IMR-90 (cell line): ENCODE measurements at regions not wholly inside any gene's neighbourhood (a gene's known extent, or its start where the extent isn't known, plus 50 kb on each side); places are given as distances from the start of the nearest gene placed in this dataset.

Experiments used
- ATAC-seq: fragments of 200-7000 bp; cut with Tn5 transposase; 2 replicates; pipeline ENCODE4 v1.9.1; 2020; ENCODE audit warnings: low read depth, mild to moderate bottlenecking, moderate library complexity
- BruUV-seq: library from RNA; stranded (reverse); fragments of 400-500 nt; replicated peaks from 2 replicates; lab custom pipeline; 2021; lab: Mats Ljungman, UMichigan
- CTCF ChIA-PET: fragments of 300-600 bp; formaldehyde crosslinking; extraction: SDS; loops from one replicate; lab custom pipeline; 2021; ENCODE audit warnings: antibody characterized with exemption; lab: Yijun Ruan, JAX
- POLR2A ChIA-PET: fragments of 300-600 bp; sonication (Branson Sonifier 250); formaldehyde crosslinking; loops from one replicate; lab custom pipeline; 2022; ENCODE audit warnings: antibody characterized with exemption; ENCODE audit not compliant: unreplicated experiment; lab: Charles Lee
- DNase-seq: peaks from one replicate; pipeline ENCODE4 v3.0.0; 2013
- H2AFZ ChIP-seq: replicated peaks from 2 replicates; pipeline ENCODE3; 2013; ENCODE audit warnings: low read length, mild to moderate bottlenecking; ENCODE audit not compliant: poor library complexity
- H2AK5ac ChIP-seq: 2 replicates; pipeline ENCODE4 v1.6.1; 2013; ENCODE audit warnings: low read depth, low read length, inconsistent platforms
- H2AK9ac ChIP-seq: replicated peaks from 2 replicates; pipeline ENCODE3; 2013; ENCODE audit warnings: mild to moderate bottlenecking, low read depth, low read length, moderate library complexity; ENCODE audit not compliant: poor library complexity
- H2BK120ac ChIP-seq: 2 replicates; pipeline ENCODE4 v1.6.1; 2013; ENCODE audit warnings: low read depth, low read length, inconsistent platforms
- H2BK15ac ChIP-seq: 3 replicates; pipeline ENCODE4 v1.6.1; 2013; ENCODE audit warnings: low read depth, low read length, inconsistent platforms
- H2BK20ac ChIP-seq: 2 replicates; pipeline ENCODE4 v1.6.1; 2013; ENCODE audit warnings: low read depth, mild to moderate bottlenecking, inconsistent platforms, low read length, moderate library complexity
- H2BK5ac ChIP-seq: 2 replicates; pipeline ENCODE4 v1.6.1; 2013; ENCODE audit warnings: mild to moderate bottlenecking, low read depth, low read length, inconsistent platforms; ENCODE audit not compliant: poor library complexity, severe bottlenecking
- H3K14ac ChIP-seq: replicated peaks from 2 replicates; pipeline ENCODE4 v1.6.1; 2013; ENCODE audit warnings: low read depth, low read length, inconsistent platforms
- H3K18ac ChIP-seq: 2 replicates; pipeline ENCODE4 v1.6.1; 2013; ENCODE audit warnings: low read depth, low read length, control low read depth
- H3K23ac ChIP-seq: 2 replicates; pipeline ENCODE4 v1.6.1; 2013; ENCODE audit warnings: low read depth, low read length, inconsistent platforms
- H3K27ac ChIP-seq: 2 replicates; pipeline ENCODE4 v1.5.1; 2013; ENCODE audit warnings: mild to moderate bottlenecking, control low read depth, low read length; ENCODE audit not compliant: insufficient read depth
- H3K27me3 ChIP-seq: 2 replicates; pipeline ENCODE4 v1.6.1; 2013; ENCODE audit warnings: low read length; ENCODE audit not compliant: control insufficient read depth, insufficient read depth
- H3K36me3 ChIP-seq: 2 replicates; pipeline ENCODE4 v1.6.1; 2013; ENCODE audit warnings: low read length, mixed read lengths; ENCODE audit not compliant: control insufficient read depth, insufficient read depth
- H3K4ac ChIP-seq: 2 replicates; pipeline ENCODE4 v1.6.1; 2013; ENCODE audit warnings: low read depth, low read length, inconsistent platforms
- H3K4me1 ChIP-seq: 2 replicates; pipeline ENCODE4 v1.6.1; 2013; ENCODE audit warnings: low read length, mixed read lengths; ENCODE audit not compliant: control insufficient read depth, insufficient read depth
- H3K4me2 ChIP-seq: 2 replicates; pipeline ENCODE4 v1.6.1; 2013; ENCODE audit warnings: low read depth, mild to moderate bottlenecking, control low read depth, low read length, moderate library complexity
- H3K4me3 ChIP-seq: 2 replicates; pipeline ENCODE4 v1.5.1; 2013; ENCODE audit warnings: low read depth, mild to moderate bottlenecking, control low read depth, low read length, moderate library complexity; ENCODE audit not compliant: insufficient read depth
- H3K56ac ChIP-seq: 2 replicates; pipeline ENCODE4 v1.6.1; 2013; ENCODE audit warnings: low read length, inconsistent platforms; ENCODE audit not compliant: insufficient read depth; ENCODE audit errors: extremely low read depth
- H3K79me1 ChIP-seq, 2 experiments: 2 replicates each; pipeline ENCODE4 v1.6.1; 2013; ENCODE audit warnings: low read length in 2 of 2, inconsistent platforms in 1 of 2, low read depth in 1 of 2
- H3K9ac ChIP-seq: 2 replicates; pipeline ENCODE4 v1.6.1; 2013; ENCODE audit warnings: low read depth, low read length, control low read depth
- H3K9me1 ChIP-seq: 2 replicates; pipeline ENCODE4 v1.6.1; 2013; ENCODE audit warnings: low read length, inconsistent platforms; ENCODE audit not compliant: insufficient read depth
- H3K9me3 ChIP-seq: 2 replicates; pipeline ENCODE4 v1.6.1; 2013; ENCODE audit warnings: low read length; ENCODE audit not compliant: control insufficient read depth, insufficient read depth
- H4K20me1 ChIP-seq: 2 replicates; pipeline ENCODE4 v1.6.1; 2013; ENCODE audit warnings: low read length, inconsistent platforms; ENCODE audit not compliant: insufficient read depth
- H4K5ac ChIP-seq: 2 replicates; pipeline ENCODE4 v1.6.1; 2013; ENCODE audit warnings: mild to moderate bottlenecking, low read depth, low read length, control low read depth
- H4K8ac ChIP-seq, 2 experiments: 2 replicates each; pipeline ENCODE4 v1.6.1; 2013; ENCODE audit warnings: low read depth in 2 of 2, low read length in 2 of 2, control low read depth in 1 of 2, inconsistent platforms in 1 of 2
- H4K91ac ChIP-seq: 2 replicates; pipeline ENCODE4 v1.6.1; 2013; ENCODE audit warnings: low read depth, low read length, inconsistent platforms; ENCODE audit not compliant: insufficient read depth
- BHLHE40 ChIP-seq: fragments of 150-350 bp; IDR thresholded peaks from 2 replicates; pipeline ENCODE4 v1.6.1; 2016; ENCODE audit warnings: mild to moderate bottlenecking, low read depth, low read length
- CEBPB ChIP-seq: IDR thresholded peaks from 2 replicates; pipeline ENCODE4 v1.6.1; 2012; ENCODE audit warnings: low read depth, low read length, improper control_type of control experiment
- CHD1 ChIP-seq: IDR thresholded peaks from 2 replicates; pipeline ENCODE4 v1.6.1; 2012; ENCODE audit warnings: low read depth, low read length, improper control_type of control experiment
- FOS ChIP-seq: fragments of 150-350 bp; IDR thresholded peaks from 2 replicates; pipeline ENCODE4 v1.6.1; 2016; ENCODE audit warnings: low read depth, low read length
- MAFK ChIP-seq: IDR thresholded peaks from 2 replicates; pipeline ENCODE4 v1.6.1; 2012; ENCODE audit warnings: low read depth, low read length, improper control_type of control experiment
- MAZ ChIP-seq: IDR thresholded peaks from 2 replicates; pipeline ENCODE4 v1.6.1; 2012; ENCODE audit warnings: low read depth, mild to moderate bottlenecking, low read length, improper control_type of control experiment, moderate library complexity, borderline replicate concordance
- MXI1 ChIP-seq: IDR thresholded peaks from 2 replicates; pipeline ENCODE4 v1.6.1; 2012; ENCODE audit warnings: low read depth, mild to moderate bottlenecking, low read length, moderate library complexity, borderline replicate concordance
- NFE2L2 ChIP-seq: fragments of 150-350 bp; IDR thresholded peaks from 2 replicates; pipeline ENCODE4 v1.6.1; 2016; ENCODE audit warnings: low read depth, mild to moderate bottlenecking, low read length
- POLR2A ChIP-seq: IDR thresholded peaks from 2 replicates; pipeline ENCODE4 v1.6.1; 2012; ENCODE audit warnings: mild to moderate bottlenecking, low read depth, low read length
- RAD21 ChIP-seq: IDR thresholded peaks from 2 replicates; pipeline ENCODE4 v1.6.1; 2012; ENCODE audit warnings: low read length, improper control_type of control experiment
- RFX5 ChIP-seq: IDR thresholded peaks from 2 replicates; pipeline ENCODE4 v1.8.0; 2012; ENCODE audit warnings: low read depth, mild to moderate bottlenecking, low read length, moderate library complexity
- USF2 ChIP-seq: fragments of 150-350 bp; IDR thresholded peaks from 2 replicates; pipeline ENCODE4 v1.6.1; 2017; ENCODE audit warnings: mild to moderate bottlenecking, antibody characterized with exemption, low read length, low read depth
- WGBS, 2 experiments: methylation state at CpG; one replicate each; pipeline versions ENCODE4 v1.1.5 to v1.1.7; 2013; ENCODE audit warnings: missing lambda C conversion rate in 2 of 2; ENCODE audit not compliant: insufficient read length in 1 of 2; ENCODE audit errors: extremely low coverage in 2 of 2; 5-methylcytosine and 5-hydroxymethylcytosine counted together
- dilution Hi-C: fragments of 300-500 bp; cut with HindIII; formaldehyde crosslinking; loops from one replicate; pipeline ENCODE4 v1.14.3; 2018; ENCODE audit warnings: low sequenced_read_pairs; ENCODE audit not compliant: unreplicated experiment
- in situ Hi-C: fragments of 300-500 bp; cut with MboI; formaldehyde crosslinking; loops from 3 replicates; pipeline ENCODE4 v1.14.3; 2019; ENCODE audit warnings: low sequenced_read_pairs, inconsistent platforms, mixed read lengths
- intact Hi-C: fragments of 100-400 bp; cut with micrococcal nuclease; formaldehyde crosslinking; loops from 2 replicates; pipeline ENCODE4 v1.10.0; 2022
- TF ChIP-seq, protein P1 (sequence below): conservative IDR thresholded peaks from 2 replicates; pipeline ENCODE4 v1.5.1; 2012; ENCODE audit warnings: mild to moderate bottlenecking, low read depth, low read length, improper control_type of control experiment
- TF ChIP-seq, protein P2 (sequence below): fragments of 150-350 bp; IDR thresholded peaks from 2 replicates; pipeline ENCODE4 v1.6.1; 2016; ENCODE audit warnings: low read depth, mild to moderate bottlenecking, low read length, moderate library complexity, borderline replicate concordance

GRCh38 chr2:107681936-107682335 is 144.8 kb upstream of the RGPD4 start:
- no CpG with 5 or more reads among the region's 8 CpGs for whole genome bisulfite sequencing, 2 experiments
- in situ Hi-C loops: no loop called here
- H2AK5ac ChIP-seq: no peak overlapping the region

More at GRCh38 chr2:107681936-107682335, 144.8 kb upstream of the RGPD4 start:
- H3K27ac ChIP-seq: no peak overlapping the region
- no peak overlapping the region for H3K23ac ChIP-seq
- H2BK5ac ChIP-seq: no peak overlapping the region
- intact Hi-C loops: no loop called here
- no peak overlapping the region for H3K4me2 ChIP-seq
- ChIA-PET CTCF (no interaction called here), POLR2A (no interaction called here)
- H4K20me1 ChIP-seq: no peaks in the 10 kb centered on the region
- H3K56ac ChIP-seq: no peak overlapping the region
- no peak overlapping the region for H3K4ac ChIP-seq
- BruUV-seq: no TSS peak
- no peaks in the 10 kb centered on the region; the same call in 1 of the 2 replicates for H3K9me3 ChIP-seq
- no peak for TF ChIP-seq RAD21
- no peak for TF ChIP-seq NFE2L2
- no peak for TF ChIP-seq MAFK
- no peak for TF ChIP-seq POLR2A
- TF ChIP-seq RFX5: no peak
- TF ChIP-seq MXI1: no peak
- no peak for TF ChIP-seq CHD1
- no peak for TF ChIP-seq CEBPB
- TF ChIP-seq MAZ: no peak
- no peak for TF ChIP-seq BHLHE40
- no peak for TF ChIP-seq FOS
- no peak for TF ChIP-seq USF2
- TF ChIP-seq, protein P1, sequence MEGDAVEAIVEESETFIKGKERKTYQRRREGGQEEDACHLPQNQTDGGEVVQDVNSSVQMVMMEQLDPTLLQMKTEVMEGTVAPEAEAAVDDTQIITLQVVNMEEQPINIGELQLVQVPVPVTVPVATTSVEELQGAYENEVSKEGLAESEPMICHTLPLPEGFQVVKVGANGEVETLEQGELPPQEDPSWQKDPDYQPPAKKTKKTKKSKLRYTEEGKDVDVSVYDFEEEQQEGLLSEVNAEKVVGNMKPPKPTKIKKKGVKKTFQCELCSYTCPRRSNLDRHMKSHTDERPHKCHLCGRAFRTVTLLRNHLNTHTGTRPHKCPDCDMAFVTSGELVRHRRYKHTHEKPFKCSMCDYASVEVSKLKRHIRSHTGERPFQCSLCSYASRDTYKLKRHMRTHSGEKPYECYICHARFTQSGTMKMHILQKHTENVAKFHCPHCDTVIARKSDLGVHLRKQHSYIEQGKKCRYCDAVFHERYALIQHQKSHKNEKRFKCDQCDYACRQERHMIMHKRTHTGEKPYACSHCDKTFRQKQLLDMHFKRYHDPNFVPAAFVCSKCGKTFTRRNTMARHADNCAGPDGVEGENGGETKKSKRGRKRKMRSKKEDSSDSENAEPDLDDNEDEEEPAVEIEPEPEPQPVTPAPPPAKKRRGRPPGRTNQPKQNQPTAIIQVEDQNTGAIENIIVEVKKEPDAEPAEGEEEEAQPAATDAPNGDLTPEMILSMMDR: no peak
- TF ChIP-seq, protein P2, sequence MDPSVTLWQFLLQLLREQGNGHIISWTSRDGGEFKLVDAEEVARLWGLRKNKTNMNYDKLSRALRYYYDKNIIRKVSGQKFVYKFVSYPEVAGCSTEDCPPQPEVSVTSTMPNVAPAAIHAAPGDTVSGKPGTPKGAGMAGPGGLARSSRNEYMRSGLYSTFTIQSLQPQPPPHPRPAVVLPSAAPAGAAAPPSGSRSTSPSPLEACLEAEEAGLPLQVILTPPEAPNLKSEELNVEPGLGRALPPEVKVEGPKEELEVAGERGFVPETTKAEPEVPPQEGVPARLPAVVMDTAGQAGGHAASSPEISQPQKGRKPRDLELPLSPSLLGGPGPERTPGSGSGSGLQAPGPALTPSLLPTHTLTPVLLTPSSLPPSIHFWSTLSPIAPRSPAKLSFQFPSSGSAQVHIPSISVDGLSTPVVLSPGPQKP: no peak
- dilution Hi-C loops: no loop called here
- no peak overlapping the region for H2BK120ac ChIP-seq
- no peak overlapping the region for H2BK15ac ChIP-seq
- ATAC-seq (no peak), DNase-seq (no peak)
- no peak overlapping the region for H4K5ac ChIP-seq
- H2AK9ac ChIP-seq: no peak overlapping the region
- no peak overlapping the region for H2BK20ac ChIP-seq
- H3K27me3 ChIP-seq: no peaks in the 10 kb centered on the region; the same call in 1 of the 2 replicates
- no peak overlapping the region for H3K14ac ChIP-seq
- H3K18ac ChIP-seq: no peak overlapping the region
- no peak overlapping the region for H2AFZ ChIP-seq
- H4K91ac ChIP-seq: no peak overlapping the region
- H3K79me1 ChIP-seq: no peaks in the 10 kb centered on the region
- H3K4me3 ChIP-seq: no peak overlapping the region
- no peak overlapping the region for H3K9ac ChIP-seq
- H4K8ac ChIP-seq: no peak overlapping the region
- no peaks in the 10 kb centered on the region for H3K4me1 ChIP-seq
- no peaks in the 10 kb centered on the region for H3K36me3 ChIP-seq
- H3K9me1 ChIP-seq: no peaks in the 10 kb centered on the region
